ENCODE measurements at regions not wholly inside any gene's neighbourhood (a gene's known extent, or its start where the extent isn't known, plus 50 kb on each side); places are given as distances from the start of the nearest gene placed in this dataset.

- no peak for DNase-seq (ENCODE audit: low read depth)
Measured at GRCh38 chr14:71201840-71202239, 294.6 kb downstream of the PCNX1 start.

- no peak for DNase-seq (ENCODE audit: low read depth)
Measured at GRCh38 chr14:71202881-71203280, 295.6 kb downstream of the PCNX1 start.

GRCh38 chr14:71203306-71203705 lies 296.0 kb downstream of the PCNX1 start:
- no peak for DNase-seq (ENCODE audit: low read depth)

DNA sequence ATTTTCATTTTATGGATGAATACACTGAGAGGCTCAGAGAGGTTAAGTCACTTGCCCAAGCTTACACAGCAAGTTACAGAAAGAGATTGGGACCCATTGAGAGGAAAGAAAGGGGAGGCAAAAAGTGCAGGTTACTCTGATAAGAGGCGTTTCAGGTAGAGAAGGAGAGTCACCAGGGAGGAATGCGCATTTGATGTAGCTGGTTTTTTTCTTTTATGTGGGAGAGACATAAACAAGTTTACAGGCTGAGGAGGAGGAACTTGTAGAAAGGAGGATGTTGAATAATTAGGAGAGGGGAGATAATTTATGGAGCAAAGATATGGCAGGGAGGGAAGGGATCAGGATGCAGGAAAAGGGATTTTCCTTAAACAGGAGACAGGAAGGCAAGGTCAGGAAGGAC lies 297.0 kb downstream of the PCNX1 start:
- DNase-seq (ENCODE audit: low read depth), result no peak

DNA sequence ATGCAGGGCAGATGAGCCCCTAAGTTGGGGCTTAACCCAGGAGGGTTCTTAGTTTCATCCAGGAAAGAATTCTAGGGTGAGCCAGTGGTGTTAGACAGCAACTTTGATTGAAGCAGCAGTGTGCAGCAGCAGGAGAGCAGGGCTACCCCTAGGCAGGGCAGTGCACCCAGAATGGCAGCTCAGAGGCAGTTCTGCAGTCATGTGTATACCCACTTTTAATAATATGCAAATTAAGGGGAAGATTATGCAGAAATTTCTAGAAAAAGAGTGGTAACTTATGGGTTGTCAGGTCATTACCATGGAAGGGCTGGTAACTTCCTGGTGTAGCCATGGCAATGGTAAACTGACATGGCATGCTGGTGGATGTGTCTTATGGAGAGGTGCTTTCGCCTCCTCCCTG lies 297.5 kb downstream of the PCNX1 start:
- DNase-seq (ENCODE audit: low read depth), result no peak

DNA sequence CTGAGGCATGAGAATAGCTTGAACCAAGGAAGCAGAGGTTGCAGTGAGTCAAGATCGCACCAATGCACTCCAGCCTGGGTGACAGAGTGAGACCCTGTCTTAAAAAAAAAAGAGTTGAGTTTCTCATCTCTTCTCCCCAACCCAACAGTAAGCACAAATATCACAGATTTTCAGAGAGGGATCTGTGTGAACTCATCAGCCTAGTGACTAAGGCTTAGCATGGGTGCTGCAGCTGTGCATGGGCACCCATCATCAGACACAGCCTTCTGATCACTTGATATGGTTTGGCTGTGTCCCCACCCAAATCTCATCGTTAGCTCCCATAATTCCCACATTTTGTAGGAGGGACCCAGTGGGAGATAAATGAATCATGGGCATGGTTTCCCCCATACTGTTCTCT lies 298.9 kb downstream of the PCNX1 start:
- no peak for DNase-seq (ENCODE audit: low read depth)

GRCh38 chr14:71206766-71207371 lies 299.6 kb downstream of the PCNX1 start:
- DNase-seq (ENCODE audit: low read depth), result peak; percentile 90

- no peak for DNase-seq (ENCODE audit: low read depth)
Measured at GRCh38 chr14:71208702-71209357, 301.6 kb downstream of the PCNX1 start.

DNA sequence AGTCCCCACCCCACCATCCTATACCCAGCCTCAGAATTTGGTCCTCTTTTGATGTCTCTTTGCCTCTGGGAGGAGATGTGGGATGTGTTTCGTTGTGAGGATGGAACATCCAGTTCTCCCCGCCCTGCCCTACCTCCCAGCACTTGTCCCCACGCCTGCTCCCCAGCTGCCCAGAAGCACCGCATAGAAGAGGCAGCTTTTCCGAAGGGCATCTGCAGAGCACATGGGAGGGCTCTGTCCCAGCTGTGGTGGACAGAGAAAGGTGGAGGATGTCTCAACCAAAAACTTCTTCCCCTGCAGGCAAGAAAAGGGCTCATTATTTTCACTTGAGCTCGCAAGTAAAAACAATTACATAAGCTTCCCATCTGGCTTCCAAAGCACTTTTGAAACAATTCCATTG lies 302.6 kb downstream of the PCNX1 start:
- DNase-seq (ENCODE audit: low read depth), result no peak

DNA sequence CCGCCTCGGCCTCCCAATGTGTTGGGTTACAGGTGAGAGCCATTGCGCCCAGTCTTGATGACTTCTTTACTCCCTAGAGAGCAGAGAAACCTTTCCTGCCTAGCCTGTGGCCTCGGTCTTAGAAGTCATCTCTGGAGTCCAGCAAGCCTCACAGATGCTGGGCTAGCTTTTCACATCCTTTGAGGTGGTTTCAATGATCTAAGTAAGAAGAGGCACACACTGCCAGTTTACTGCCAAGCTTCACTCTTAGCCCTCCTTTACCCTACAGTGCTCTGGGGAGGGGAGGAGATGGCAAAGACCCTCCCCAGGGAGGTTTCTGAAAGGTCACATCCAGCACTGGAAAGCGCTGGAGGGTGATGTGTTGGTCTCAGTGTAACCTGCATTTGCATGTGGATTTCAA lies 304.8 kb downstream of the PCNX1 start:
- DNase-seq (ENCODE audit: low read depth), result no peak

DNA sequence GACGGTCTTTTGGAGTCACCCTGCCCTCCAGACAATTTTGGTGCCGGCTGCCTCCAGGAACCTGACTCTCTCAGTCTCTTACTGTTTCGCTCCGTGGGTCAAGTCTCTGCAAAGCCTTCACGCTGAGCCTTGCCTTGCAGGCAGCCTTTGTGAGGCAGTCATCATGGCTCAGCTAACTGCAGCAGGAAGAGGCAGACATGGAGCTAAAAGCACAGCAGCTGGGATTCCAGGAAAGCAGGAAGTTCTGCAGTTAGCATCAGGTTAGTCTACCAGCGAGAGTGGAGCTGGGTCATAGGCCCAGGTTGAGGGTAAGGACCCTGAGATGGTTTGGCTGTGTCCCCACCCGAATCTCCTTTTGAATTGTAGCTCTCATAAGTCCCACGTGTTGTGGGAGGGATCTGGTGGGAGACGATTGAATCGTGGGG lies 305.4 kb downstream of the PCNX1 start:
- no peak for DNase-seq (ENCODE audit: low read depth)

DNA sequence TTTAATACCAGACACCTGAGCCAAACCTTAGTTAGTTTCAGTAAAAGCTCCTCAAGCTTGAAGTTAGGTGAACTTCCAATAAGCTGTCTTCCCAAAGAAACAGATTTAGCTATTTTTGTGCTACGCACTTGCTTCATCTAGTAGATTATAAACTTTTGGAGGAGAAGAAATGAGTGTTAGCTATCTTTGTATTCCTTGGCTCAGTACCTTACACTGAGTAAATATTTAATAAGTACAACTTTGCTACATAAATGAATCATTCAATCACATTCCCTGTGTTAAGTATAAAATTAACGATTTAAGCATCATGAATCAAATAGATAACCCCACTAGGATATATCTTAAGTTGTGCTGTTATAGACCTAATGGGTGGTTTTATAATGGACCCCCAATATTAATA lies 307.0 kb downstream of the PCNX1 start:
- no peak for DNase-seq (ENCODE audit: low read depth)

DNA sequence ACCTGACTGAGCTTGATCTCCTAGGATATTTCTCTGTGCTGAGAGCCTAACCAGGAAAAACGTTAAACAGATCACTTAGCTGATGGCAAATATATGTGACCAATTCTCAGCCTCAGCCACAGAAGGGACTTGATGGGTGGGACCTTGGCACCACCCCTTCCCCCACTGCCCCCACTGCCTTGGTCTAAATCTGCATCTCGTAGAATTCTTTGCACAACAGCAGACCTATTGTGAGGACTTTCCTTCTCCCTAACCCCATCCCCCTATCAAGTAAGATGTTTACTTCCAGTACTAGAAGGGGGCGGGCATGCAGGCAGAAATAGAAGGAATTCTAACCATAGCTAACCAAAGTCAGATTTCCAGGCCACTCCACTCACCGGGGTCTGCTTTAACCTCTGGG lies 313.2 kb downstream of the PCNX1 start:
- no peak for DNase-seq (ENCODE audit: low read depth)

DNA sequence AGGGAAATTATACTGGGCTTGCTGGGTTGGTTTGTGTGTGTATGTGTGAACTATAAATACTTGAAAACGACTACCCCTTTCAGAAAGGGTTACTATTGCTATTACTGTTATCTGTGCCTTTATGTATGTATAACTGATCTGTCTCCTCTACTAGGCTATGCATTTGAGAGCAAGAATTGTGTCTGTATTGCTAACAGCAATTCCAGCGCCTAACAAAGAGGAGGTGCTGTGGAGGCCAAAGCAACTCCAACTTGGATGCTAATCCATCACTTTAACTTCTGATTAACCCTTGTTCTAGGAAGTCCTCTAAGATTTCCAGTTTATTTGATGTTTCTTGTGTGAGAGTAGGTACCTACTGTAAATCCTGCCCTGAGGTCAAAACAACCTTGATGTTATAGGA lies 313.9 kb downstream of the PCNX1 start:
- no peak for DNase-seq (ENCODE audit: low read depth)

GRCh38 chr14:71225113-71225512 lies 317.9 kb downstream of the PCNX1 start:
- DNase-seq (ENCODE audit: low read depth), result no peak

DNA sequence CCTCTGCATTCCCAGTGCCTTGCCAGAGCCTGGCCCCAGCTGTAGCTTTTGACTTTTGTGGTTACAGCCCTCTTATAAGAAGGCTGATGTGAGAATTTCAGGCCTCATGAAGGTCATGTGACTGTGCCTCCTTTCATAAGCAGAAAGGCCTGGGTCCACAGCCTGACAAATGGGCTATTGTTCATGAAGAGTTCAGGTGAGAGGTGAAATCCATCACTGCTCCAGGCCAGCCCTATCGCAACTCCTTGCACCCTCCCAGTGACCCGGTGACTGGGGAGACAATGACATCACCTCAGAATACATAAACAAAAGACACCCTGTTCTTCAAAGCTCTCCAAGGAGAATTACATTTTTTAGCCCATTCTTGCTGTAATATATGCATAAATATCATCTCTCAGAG lies 321.5 kb downstream of the PCNX1 start:
- DNase-seq (ENCODE audit: low read depth), result no peak

DNA sequence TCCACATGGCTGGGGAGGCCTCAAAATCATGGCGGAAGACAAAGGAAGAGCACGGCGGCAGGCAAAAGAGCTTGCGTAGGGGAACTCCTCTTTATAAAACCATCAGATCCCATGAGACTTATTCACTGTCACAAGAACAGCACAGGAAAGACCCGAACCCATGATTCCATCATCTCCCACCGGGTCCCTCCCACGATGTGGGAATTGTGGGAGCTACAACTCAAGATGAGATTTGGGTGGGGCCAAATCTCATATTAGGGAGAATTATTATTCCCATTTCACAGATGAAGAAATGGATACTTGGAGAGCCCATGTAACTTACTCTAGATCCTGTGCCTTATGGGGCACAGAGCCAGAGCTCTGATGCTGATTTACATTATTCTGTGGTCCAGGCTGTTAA lies 322.6 kb downstream of the PCNX1 start:
- DNase-seq (ENCODE audit: low read depth), result no peak

- no peak for DNase-seq (ENCODE audit: low read depth)
Measured at GRCh38 chr14:71230897-71231296, 323.6 kb downstream of the PCNX1 start.

- no peak for DNase-seq (ENCODE audit: low read depth)
Measured at GRCh38 chr14:71231521-71232393, 324.5 kb downstream of the PCNX1 start.

- no peak for DNase-seq (ENCODE audit: low read depth)
Measured at GRCh38 chr14:71232506-71232905, 325.2 kb downstream of the PCNX1 start.

DNA sequence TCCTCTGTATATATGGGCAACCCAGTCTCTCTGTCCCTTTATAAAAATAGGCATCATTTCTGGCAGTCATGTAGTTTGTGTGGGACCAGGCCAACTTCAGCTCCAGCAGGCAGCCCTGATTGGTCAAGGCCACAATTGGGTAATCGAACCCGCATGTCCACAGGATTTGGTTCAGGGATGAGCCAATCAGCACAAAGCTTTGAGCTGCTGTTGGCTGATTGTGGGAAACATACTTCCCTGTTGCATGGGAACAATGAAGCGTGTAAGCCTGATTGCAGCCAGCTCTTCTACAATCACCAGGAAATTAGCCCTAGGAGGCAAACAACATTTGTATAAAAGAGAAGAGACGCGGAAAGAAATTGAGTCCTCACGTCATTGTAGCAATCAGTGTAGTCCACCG lies 328.6 kb downstream of the PCNX1 start:
- DNase-seq (ENCODE audit: low read depth), result no peak

DNA sequence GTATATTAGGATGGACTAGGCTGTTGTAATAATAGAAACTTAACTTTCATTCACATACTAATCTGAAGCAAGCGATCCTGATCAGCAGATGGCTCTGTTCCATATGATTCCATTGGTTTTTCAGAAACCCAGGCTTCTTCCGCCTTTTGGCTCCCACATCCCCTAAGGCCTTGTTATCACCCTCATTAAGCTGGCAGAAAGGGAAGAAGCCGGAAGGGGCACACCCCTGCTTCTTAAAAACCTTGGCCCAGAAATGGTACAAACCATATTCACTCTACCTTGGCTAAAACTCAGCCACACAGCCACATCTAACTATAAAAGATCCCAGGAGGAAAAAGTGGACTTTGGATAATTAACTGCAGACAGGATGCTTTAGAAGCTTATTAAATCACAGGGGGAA lies 329.2 kb downstream of the PCNX1 start:
- DNase-seq (ENCODE audit: low read depth), result no peak

DNA sequence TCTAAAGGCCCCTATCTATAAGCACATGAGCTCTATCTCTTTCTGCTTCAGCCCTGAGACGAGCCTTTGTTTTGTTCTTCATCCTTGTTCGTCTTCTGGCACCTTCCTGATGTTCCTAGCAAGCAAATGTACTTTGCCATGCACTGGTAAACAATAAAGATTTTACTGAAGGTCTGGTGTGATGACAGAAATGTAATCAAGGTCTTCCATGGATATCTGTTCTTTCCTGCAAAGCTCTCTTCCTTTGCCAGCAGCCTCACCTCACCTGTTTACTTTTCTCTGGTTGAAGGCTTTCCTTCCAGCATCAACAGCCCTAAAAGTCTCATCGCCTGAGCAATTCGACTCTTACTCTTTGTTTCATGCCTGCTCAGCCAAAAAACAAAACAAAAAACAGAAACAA lies 330.3 kb downstream of the PCNX1 start:
- DNase-seq (ENCODE audit: low read depth), result no peak

All from myocyte (in vitro differentiated cells).